GM21529 (cell line): ENCODE measurements at regions not wholly inside any gene's neighbourhood (a gene's known extent, or its start where the extent isn't known, plus 50 kb on each side); places are given as distances from the start of the nearest gene placed in this dataset.

Source experiments
- ATAC-seq: cut with Tn5 transposase; IDR thresholded peaks from one replicate; pipeline ENCODE4 v1.9.1; 2021; ENCODE audit not compliant: unreplicated experiment

- ATAC-seq = no peak
These were observed 1210.3 kb upstream of the ZEB2 start for GRCh38 chr2:145729993-145730770.

- ATAC-seq = no peak
These were observed 1209.6 kb upstream of the ZEB2 start for GRCh38 chr2:145729481-145729880.

- no peak for ATAC-seq
These were observed 1208.6 kb upstream of the ZEB2 start for GRCh38 chr2:145728511-145728910.

- no peak for ATAC-seq
These were observed 1206.0 kb upstream of the ZEB2 start for GRCh38 chr2:145725876-145726275.

- no peak for ATAC-seq
These were observed 1204.5 kb upstream of the ZEB2 start for GRCh38 chr2:145724311-145724898.

- no peak for ATAC-seq
These were observed 1204.0 kb upstream of the ZEB2 start for GRCh38 chr2:145723872-145724271.

GRCh38 chr2:145721681-145722080 lies 1201.8 kb upstream of the ZEB2 start:
- ATAC-seq = no peak

GRCh38 chr2:145715601-145716000 lies 1195.7 kb upstream of the ZEB2 start:
- no peak for ATAC-seq

GRCh38 chr2:145710303-145710702 lies 1190.4 kb upstream of the ZEB2 start:
- no peak for ATAC-seq

GRCh38 chr2:145702305-145702704 lies 1182.4 kb upstream of the ZEB2 start:
- ATAC-seq = no peak

GRCh38 chr2:145692971-145693478 lies 1173.1 kb upstream of the ZEB2 start:
- ATAC-seq = peak; percentile 86

- no peak for ATAC-seq
These were observed 1171.7 kb upstream of the ZEB2 start for GRCh38 chr2:145691659-145692058.

- no peak for ATAC-seq
These were observed 1170.4 kb upstream of the ZEB2 start for GRCh38 chr2:145690183-145690778.

- ATAC-seq = no peak
These were observed 1169.4 kb upstream of the ZEB2 start for GRCh38 chr2:145689277-145689676.

GRCh38 chr2:145688156-145688555 lies 1168.2 kb upstream of the ZEB2 start:
- no peak for ATAC-seq

- ATAC-seq = no peak
These were observed 1167.7 kb upstream of the ZEB2 start for GRCh38 chr2:145687442-145688134.

GRCh38 chr2:145685383-145686050 lies 1165.6 kb upstream of the ZEB2 start:
- ATAC-seq = no peak

GRCh38 chr2:145682546-145683157 lies 1162.7 kb upstream of the ZEB2 start:
- no peak for ATAC-seq

GRCh38 chr2:145680276-145680675 lies 1160.4 kb upstream of the ZEB2 start:
- no peak for ATAC-seq

GRCh38 chr2:145677371-145677770 lies 1157.5 kb upstream of the ZEB2 start:
- ATAC-seq = no peak

- ATAC-seq = no peak
These were observed 1154.8 kb upstream of the ZEB2 start for GRCh38 chr2:145674705-145675104.
